Mammary epithelial cell (primary cell): ENCODE measurements at regions not wholly inside any gene's neighbourhood (a gene's known extent, or its start where the extent isn't known, plus 50 kb on each side); places are given as distances from the start of the nearest gene placed in this dataset.

Experiments used
- EZH2 ChIP-seq: IDR thresholded peaks from 2 replicates; pipeline ENCODE4 v1.6.1; 2012; ENCODE audit warnings: low read length, inconsistent platforms, borderline replicate concordance
- TF ChIP-seq, protein P1 (sequence below), 2 donors: IDR thresholded peaks in 1 of 2; conservative IDR thresholded peaks in 1 of 2; 2 replicates each; pipeline ENCODE4 v1.5.1; 2011 to 2012; ENCODE audit warnings: inconsistent platforms in 2 of 2, low read length in 2 of 2, mild to moderate bottlenecking in 2 of 2, control low read depth in 1 of 2, low read depth in 1 of 2; ENCODE audit not compliant: insufficient read depth in 1 of 2; ENCODE audit errors: extremely low read depth in 1 of 2

DNA sequence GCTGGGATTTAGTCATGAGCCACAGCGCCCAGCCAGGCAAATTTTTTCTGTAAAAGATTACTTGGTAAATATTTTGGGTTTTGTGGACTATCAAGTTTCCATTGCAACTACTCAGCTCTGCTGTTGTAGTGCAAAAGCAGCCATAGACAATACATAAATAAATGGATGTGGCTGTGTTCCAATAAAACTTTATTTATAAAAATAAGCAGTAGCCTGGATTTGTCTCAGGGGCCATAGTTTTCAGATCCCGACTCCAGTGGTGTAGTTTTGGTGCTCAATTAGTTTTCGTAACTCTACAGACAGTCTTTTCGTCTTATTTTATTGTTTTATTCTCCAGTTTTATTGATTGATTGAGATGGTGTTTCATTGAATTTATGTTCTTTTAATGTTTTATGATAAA lies 80.1 kb upstream of the IVNS1ABP start:
- TF ChIP-seq, protein P1, sequence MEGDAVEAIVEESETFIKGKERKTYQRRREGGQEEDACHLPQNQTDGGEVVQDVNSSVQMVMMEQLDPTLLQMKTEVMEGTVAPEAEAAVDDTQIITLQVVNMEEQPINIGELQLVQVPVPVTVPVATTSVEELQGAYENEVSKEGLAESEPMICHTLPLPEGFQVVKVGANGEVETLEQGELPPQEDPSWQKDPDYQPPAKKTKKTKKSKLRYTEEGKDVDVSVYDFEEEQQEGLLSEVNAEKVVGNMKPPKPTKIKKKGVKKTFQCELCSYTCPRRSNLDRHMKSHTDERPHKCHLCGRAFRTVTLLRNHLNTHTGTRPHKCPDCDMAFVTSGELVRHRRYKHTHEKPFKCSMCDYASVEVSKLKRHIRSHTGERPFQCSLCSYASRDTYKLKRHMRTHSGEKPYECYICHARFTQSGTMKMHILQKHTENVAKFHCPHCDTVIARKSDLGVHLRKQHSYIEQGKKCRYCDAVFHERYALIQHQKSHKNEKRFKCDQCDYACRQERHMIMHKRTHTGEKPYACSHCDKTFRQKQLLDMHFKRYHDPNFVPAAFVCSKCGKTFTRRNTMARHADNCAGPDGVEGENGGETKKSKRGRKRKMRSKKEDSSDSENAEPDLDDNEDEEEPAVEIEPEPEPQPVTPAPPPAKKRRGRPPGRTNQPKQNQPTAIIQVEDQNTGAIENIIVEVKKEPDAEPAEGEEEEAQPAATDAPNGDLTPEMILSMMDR (conservative IDR thresholded peaks at IDR 0.05 in 1 of 2, IDR thresholded peaks at IDR 0.05 in 1 of 2; ENCODE audit: extremely low read depth in 1 of 2, insufficient read depth in 1 of 2, low read depth in 1 of 2, low read length in 2 of 2) = no peak
- no peak for TF ChIP-seq EZH2
